HCT116 (cell line): ENCODE measurements at regions not wholly inside any gene's neighbourhood (a gene's known extent, or its start where the extent isn't known, plus 50 kb on each side); places are given as distances from the start of the nearest gene placed in this dataset.

ENCODE experiments used
- ATAC-seq: fragments of 200-7000 bp; cut with Tn5 transposase; 2 replicates; pipeline ENCODE4 v1.9.1; 2020; ENCODE audit warnings: mild to moderate bottlenecking, moderate library complexity
- BruUV-seq: library from RNA; stranded (reverse); fragments of 400-500 nt; replicated peaks from 2 replicates; lab custom pipeline; 2021; lab: Mats Ljungman, UMichigan
- CTCF ChIA-PET: fragments of 300-600 bp; sonication (Branson Sonifier 250); formaldehyde crosslinking; loops from one replicate; lab custom pipeline; 2021; ENCODE audit warnings: antibody characterized with exemption; lab: Charles Lee
- POLR2A ChIA-PET: fragments of 300-600, 350-600 bp; sonication (Branson Sonifier 250); formaldehyde crosslinking; loops from one replicate; lab custom pipeline; 2021; ENCODE audit warnings: antibody characterized with exemption; lab: Charles Lee
- RAD21 ChIA-PET, 2 experiments: fragments of 300-600 bp; sonication (Branson Sonifier 250); formaldehyde crosslinking; loops; one replicate each; lab custom pipeline; 2023; ENCODE audit warnings: low total read pairs in 2 of 2; ENCODE audit not compliant: uncharacterized antibody in 2 of 2, unreplicated experiment in 2 of 2, low non-redundant PET in 1 of 2; lab: Charles Lee
- DNase-seq: peaks from one replicate; pipeline ENCODE4 v3.0.0-alpha.2; 2010; ENCODE audit warnings: low read depth, low spot score
- H2AFZ ChIP-seq: fragments of 200-600 bp; shearing (Covaris generic), sonication (generic); 2 replicates; pipeline ENCODE4 v1.6.1; 2017; ENCODE audit warnings: low read depth, mixed run types, mixed read lengths, antibody characterized with exemption, low read length; ENCODE audit not compliant: poor library complexity, severe bottlenecking
- H3K27ac ChIP-seq: 2 replicates; pipeline ENCODE4 v1.5.1; 2012; ENCODE audit warnings: low read depth, low read length
- H3K27me3 ChIP-seq: fragments of 200-600 bp; sonication (generic); 2 replicates; pipeline ENCODE4 v1.6.1; 2016; ENCODE audit warnings: mixed run types, low read length, mixed read lengths; ENCODE audit not compliant: insufficient read depth
- H3K36me3 ChIP-seq, 2 experiments: fragments of 200-500 bp in 1 of 2; fragments of 200-600 bp in 1 of 2; sonication (Bioruptor generic) in 1 of 2; sonication (generic) in 1 of 2; 2 replicates each; pipeline versions ENCODE4 v1.5.1 to v1.6.1; 2014 to 2016; ENCODE audit warnings: low read length in 2 of 2, inconsistent platforms in 1 of 2, mixed read lengths in 1 of 2, mixed run types in 1 of 2; ENCODE audit not compliant: insufficient read depth in 2 of 2, control insufficient read depth in 1 of 2
- H3K4me1 ChIP-seq, 2 experiments: fragments of 200-600 bp in 1 of 2; sonication (generic) in 1 of 2; 2 replicates each; pipeline versions ENCODE4 v1.5.1 to v1.6.1; 2012 to 2017; ENCODE audit warnings: low read length in 2 of 2, inconsistent platforms in 1 of 2, mild to moderate bottlenecking in 1 of 2, mixed read lengths in 1 of 2, mixed run types in 1 of 2, moderate library complexity in 1 of 2; ENCODE audit not compliant: insufficient read depth in 2 of 2, control insufficient read depth in 1 of 2
- H3K4me2 ChIP-seq: fragments of 200-600 bp; sonication (generic); 2 replicates; pipeline ENCODE4 v1.6.1; 2017; ENCODE audit warnings: mixed run types, low read length, mixed read lengths
- H3K4me3 ChIP-seq, 2 experiments: fragments of 200-600 bp in 1 of 2; sonication (generic) in 1 of 2; replicated peaks in 1 of 2; 2 replicates each; pipeline ENCODE4 v1.5.1; 2011 to 2016; ENCODE audit warnings: low read length in 2 of 2, control low read depth in 1 of 2, low read depth in 1 of 2, mild to moderate bottlenecking in 1 of 2, mixed read lengths in 1 of 2, mixed run types in 1 of 2
- H3K79me2 ChIP-seq: fragments of 200-600 bp; sonication (generic); 2 replicates; pipeline ENCODE4 v1.6.1; 2017; ENCODE audit warnings: mild to moderate bottlenecking, mixed run types, low read length, moderate library complexity, mixed read lengths; ENCODE audit not compliant: insufficient read depth
- H3K9ac ChIP-seq: fragments of 200-600 bp; sonication (generic); 2 replicates; pipeline ENCODE4 v1.6.1; 2016; ENCODE audit warnings: low read length, mixed read lengths
- H3K9me2 ChIP-seq: fragments of 200-600 bp; sonication (generic), shearing (Covaris generic); 2 replicates; pipeline ENCODE4 v1.6.1; 2017; ENCODE audit warnings: mixed run types, mild to moderate bottlenecking, moderate library complexity; ENCODE audit not compliant: insufficient read depth
- H3K9me3 ChIP-seq, 2 experiments: fragments of 200-500 bp in 1 of 2; fragments of 200-600 bp in 1 of 2; sonication (Bioruptor generic) in 1 of 2; sonication (generic) in 1 of 2; 2 replicates each; pipeline ENCODE4 v1.6.1; 2014 to 2017; ENCODE audit warnings: low read length in 2 of 2, mixed read lengths in 2 of 2, inconsistent platforms in 1 of 2, low read depth in 1 of 2, mild to moderate bottlenecking in 1 of 2, mixed run types in 1 of 2, moderate library complexity in 1 of 2; ENCODE audit not compliant: control insufficient read depth in 1 of 2, insufficient read depth in 1 of 2
- H4K20me1 ChIP-seq: fragments of 200-600 bp; sonication (generic), shearing (Covaris generic); 2 replicates; pipeline ENCODE4 v1.6.1; 2017; ENCODE audit warnings: mixed run types, mild to moderate bottlenecking, moderate library complexity; ENCODE audit not compliant: insufficient read depth
- CBX3 ChIP-seq: IDR thresholded peaks from 2 replicates; pipeline ENCODE4 v1.6.1; 2012; ENCODE audit warnings: low read depth
- CEBPB ChIP-seq: IDR thresholded peaks from 2 replicates; pipeline ENCODE4 v1.6.1; 2012; ENCODE audit warnings: low read depth
- EGR1 ChIP-seq: IDR thresholded peaks from 2 replicates; pipeline ENCODE4 v1.6.1; 2012; ENCODE audit warnings: low read depth
- ELF1 ChIP-seq: IDR thresholded peaks from 2 replicates; pipeline ENCODE4 v1.6.1; 2012; ENCODE audit warnings: low read depth, borderline replicate concordance
- EZH2 ChIP-seq: fragments of 200-600 bp; sonication (generic); IDR thresholded peaks from 2 replicates; pipeline ENCODE4 v1.6.1; 2017; ENCODE audit warnings: antibody characterized with exemption, mixed run types
- EZH2phosphoT487 ChIP-seq: fragments of 200-600 bp; IDR thresholded peaks from 2 replicates; pipeline ENCODE4 v1.6.1; 2018; ENCODE audit warnings: antibody characterized with exemption, borderline replicate concordance
- JUND ChIP-seq: IDR thresholded peaks from 2 replicates; pipeline ENCODE4 v1.6.1; 2012
- POLR2AphosphoS5 ChIP-seq: IDR thresholded peaks from 2 replicates; pipeline ENCODE4 v1.6.1; 2011; ENCODE audit warnings: mild to moderate bottlenecking, low read depth, low read length, moderate library complexity
- SIN3A ChIP-seq: IDR thresholded peaks from 2 replicates; pipeline ENCODE4 v1.6.1; 2012; ENCODE audit warnings: low read depth
- SP1 ChIP-seq: IDR thresholded peaks from 2 replicates; pipeline ENCODE4 v1.6.1; 2012; ENCODE audit warnings: low read depth
- SRF ChIP-seq: IDR thresholded peaks from 2 replicates; pipeline ENCODE4 v1.6.1; 2012; ENCODE audit warnings: low read depth
- TCF7L2 ChIP-seq: IDR thresholded peaks from 2 replicates; pipeline ENCODE4 v1.7.0; 2011; ENCODE audit warnings: borderline replicate concordance, inconsistent platforms; ENCODE audit not compliant: insufficient read depth, insufficient read length; ENCODE audit errors: extremely low read depth
- ZFX ChIP-seq: fragments of 450-650 bp; IDR thresholded peaks from 2 replicates; pipeline ENCODE4 v1.6.1; 2017
- ZNF274 ChIP-seq: fragments of 200-500 bp; sonication (Bioruptor generic); IDR thresholded peaks from 2 replicates; pipeline ENCODE4 v1.6.1; 2014; ENCODE audit warnings: mild to moderate bottlenecking, low read depth, low read length, inconsistent platforms
- intact Hi-C: fragments of 100-400 bp; cut with micrococcal nuclease; formaldehyde crosslinking; loops from 2 replicates; pipeline ENCODE4 v1.10.0; 2022
- TF ChIP-seq, protein P1 (sequence below): IDR thresholded peaks from 2 replicates; pipeline ENCODE4 v1.6.1; 2012
- TF ChIP-seq, protein P2 (sequence below): IDR thresholded peaks from 2 replicates; pipeline ENCODE4 v1.6.1; 2012; ENCODE audit warnings: low read depth
- TF ChIP-seq, protein P3 (sequence below): IDR thresholded peaks from 2 replicates; pipeline ENCODE4 v1.6.1; 2012

DNA sequence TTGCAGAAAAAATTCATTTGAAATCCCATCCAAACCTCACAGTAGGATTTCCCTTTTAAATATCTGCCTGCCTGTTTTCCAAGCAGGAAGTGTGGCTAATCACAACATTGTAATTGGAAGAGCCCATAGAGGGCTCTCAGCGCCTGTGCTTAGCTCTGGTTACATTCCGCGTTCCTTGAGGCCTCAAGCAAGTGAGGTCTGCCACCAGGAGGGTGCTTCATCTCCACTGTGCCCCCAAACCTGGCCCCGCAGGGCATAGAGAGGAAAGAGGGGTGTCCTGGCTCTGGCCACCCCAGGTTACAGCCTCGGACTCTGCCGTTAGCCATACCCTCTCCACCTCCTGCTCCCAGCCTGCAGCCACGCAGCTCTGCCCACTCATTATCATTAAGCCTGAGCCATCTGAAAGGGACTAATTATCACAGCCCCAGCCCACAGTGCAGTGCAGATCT lies 214.8 kb downstream of the SP3 start:
- Histone ChIP-seq H3K36me3 (no peaks in the 10 kb centered on the region), H3K27ac (no peak overlapping the region), H3K27me3 (no peaks in the 10 kb centered on the region), H4K20me1 (no peaks in the 10 kb centered on the region), H3K4me2 (no peak overlapping the region), H3K4me1 (no peaks in the 10 kb centered on the region), H2AFZ (no peak overlapping the region), H3K4me3 (no peak overlapping the region), H3K9me3 (no peaks in the 10 kb centered on the region), H3K79me2 (no peaks in the 10 kb centered on the region), H3K9ac (no peak overlapping the region), H3K9me2 (no peaks in the 10 kb centered on the region)
- intact Hi-C loops, result loop anchor here (5.0 to 10.0 kb wide), 2 partner anchors 304 to 597 kb away; no protein-coding TSS in a partner anchor
- CTCF ChIA-PET, result no interaction called here
- ATAC-seq (no peak), DNase-seq (no peak)
- TF ChIP-seq CEBPB, result no peak
- TF ChIP-seq EGR1, result no peak
- TF ChIP-seq ZNF274, result no peak
- no peak for TF ChIP-seq ZFX
- TF ChIP-seq CBX3, result no peak
- no peak for TF ChIP-seq EZH2phosphoT487
- TF ChIP-seq, protein P1, sequence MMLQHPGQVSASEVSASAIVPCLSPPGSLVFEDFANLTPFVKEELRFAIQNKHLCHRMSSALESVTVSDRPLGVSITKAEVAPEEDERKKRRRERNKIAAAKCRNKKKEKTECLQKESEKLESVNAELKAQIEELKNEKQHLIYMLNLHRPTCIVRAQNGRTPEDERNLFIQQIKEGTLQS, result no peak
- TF ChIP-seq SRF, result no peak
- BruUV-seq, result no TSS peak
- RAD21 ChIA-PET, result no interaction called here
- POLR2A ChIA-PET, result interaction anchor here (0.6 kb wide), 1 partner anchor 347 kb away, joined by 3 read pairs; no protein-coding TSS in a partner anchor

DNA sequence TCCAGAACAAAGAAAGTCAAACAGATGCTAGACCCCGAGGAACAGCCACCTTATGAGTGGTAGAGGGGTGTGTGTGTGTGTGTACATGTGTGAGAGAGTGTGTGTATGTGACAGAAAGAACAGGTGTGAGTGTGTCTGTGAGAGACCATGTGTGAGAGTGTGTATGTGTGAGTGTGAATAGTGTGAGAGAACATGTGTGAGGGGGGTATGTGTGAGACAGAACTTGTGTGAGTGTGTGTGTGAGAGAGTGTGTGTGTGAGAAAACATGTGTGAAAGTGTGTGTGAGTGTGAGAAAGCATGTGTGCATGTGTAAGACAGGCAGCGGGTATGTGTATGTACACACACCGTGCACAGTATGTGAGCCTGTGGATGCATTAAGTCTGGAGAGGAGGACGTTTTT lies 214.3 kb downstream of the SP3 start:
- no peak overlapping the region for H3K4me2 ChIP-seq
- no peak overlapping the region for H3K9ac ChIP-seq
- CTCF ChIA-PET, result no interaction called here
- no peaks in the 10 kb centered on the region for H4K20me1 ChIP-seq
- no peak overlapping the region for H3K4me3 ChIP-seq
- H3K27ac ChIP-seq, result no peak overlapping the region
- no peak for ATAC-seq
- no peak for DNase-seq
- no peaks in the 10 kb centered on the region for H3K9me3 ChIP-seq
- POLR2A ChIA-PET, result no interaction called here
- intact Hi-C loops, result loop anchor here (5.0 to 10.0 kb wide), 2 partner anchors 304 to 596 kb away; no protein-coding TSS in a partner anchor
- H3K36me3 ChIP-seq, result no peaks in the 10 kb centered on the region
- H3K4me1 ChIP-seq, result no peaks in the 10 kb centered on the region
- BruUV-seq, result no TSS peak
- RAD21 ChIA-PET, result no interaction called here
- H3K9me2 ChIP-seq, result no peaks in the 10 kb centered on the region
- H2AFZ ChIP-seq, result no peak overlapping the region
- no peaks in the 10 kb centered on the region for H3K27me3 ChIP-seq
- no peaks in the 10 kb centered on the region for H3K79me2 ChIP-seq
- TF ChIP-seq SP1, result no peak
- TF ChIP-seq SIN3A, result no peak
- TF ChIP-seq, protein P2, sequence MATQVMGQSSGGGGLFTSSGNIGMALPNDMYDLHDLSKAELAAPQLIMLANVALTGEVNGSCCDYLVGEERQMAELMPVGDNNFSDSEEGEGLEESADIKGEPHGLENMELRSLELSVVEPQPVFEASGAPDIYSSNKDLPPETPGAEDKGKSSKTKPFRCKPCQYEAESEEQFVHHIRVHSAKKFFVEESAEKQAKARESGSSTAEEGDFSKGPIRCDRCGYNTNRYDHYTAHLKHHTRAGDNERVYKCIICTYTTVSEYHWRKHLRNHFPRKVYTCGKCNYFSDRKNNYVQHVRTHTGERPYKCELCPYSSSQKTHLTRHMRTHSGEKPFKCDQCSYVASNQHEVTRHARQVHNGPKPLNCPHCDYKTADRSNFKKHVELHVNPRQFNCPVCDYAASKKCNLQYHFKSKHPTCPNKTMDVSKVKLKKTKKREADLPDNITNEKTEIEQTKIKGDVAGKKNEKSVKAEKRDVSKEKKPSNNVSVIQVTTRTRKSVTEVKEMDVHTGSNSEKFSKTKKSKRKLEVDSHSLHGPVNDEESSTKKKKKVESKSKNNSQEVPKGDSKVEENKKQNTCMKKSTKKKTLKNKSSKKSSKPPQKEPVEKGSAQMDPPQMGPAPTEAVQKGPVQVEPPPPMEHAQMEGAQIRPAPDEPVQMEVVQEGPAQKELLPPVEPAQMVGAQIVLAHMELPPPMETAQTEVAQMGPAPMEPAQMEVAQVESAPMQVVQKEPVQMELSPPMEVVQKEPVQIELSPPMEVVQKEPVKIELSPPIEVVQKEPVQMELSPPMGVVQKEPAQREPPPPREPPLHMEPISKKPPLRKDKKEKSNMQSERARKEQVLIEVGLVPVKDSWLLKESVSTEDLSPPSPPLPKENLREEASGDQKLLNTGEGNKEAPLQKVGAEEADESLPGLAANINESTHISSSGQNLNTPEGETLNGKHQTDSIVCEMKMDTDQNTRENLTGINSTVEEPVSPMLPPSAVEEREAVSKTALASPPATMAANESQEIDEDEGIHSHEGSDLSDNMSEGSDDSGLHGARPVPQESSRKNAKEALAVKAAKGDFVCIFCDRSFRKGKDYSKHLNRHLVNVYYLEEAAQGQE, result no peak
- TF ChIP-seq CBX3, result no peak
- TF ChIP-seq TCF7L2, result no peak
- no peak for TF ChIP-seq ZNF274
- TF ChIP-seq EZH2, result no peak
- TF ChIP-seq SRF, result no peak
- no peak for TF ChIP-seq CEBPB
- TF ChIP-seq ELF1, result no peak
- TF ChIP-seq POLR2AphosphoS5, result no peak
- TF ChIP-seq JUND, result no peak
- TF ChIP-seq, protein P3, sequence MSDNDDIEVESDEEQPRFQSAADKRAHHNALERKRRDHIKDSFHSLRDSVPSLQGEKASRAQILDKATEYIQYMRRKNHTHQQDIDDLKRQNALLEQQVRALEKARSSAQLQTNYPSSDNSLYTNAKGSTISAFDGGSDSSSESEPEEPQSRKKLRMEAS, result no peak
- TF ChIP-seq ZFX, result no peak
